Fibroblast of gingiva (primary cell): ENCODE measurements at regions not wholly inside any gene's neighbourhood (a gene's known extent, or its start where the extent isn't known, plus 50 kb on each side); places are given as distances from the start of the nearest gene placed in this dataset.
"Not testable (repeated sequence)": the region's sequence is repeated elsewhere in the genome, so short reads cannot be mapped to it uniquely, and the experiment has no call there.

ENCODE experiments used
- DNase-seq: peaks from one replicate; pipeline ENCODE4 v3.0.0-alpha.2; 2011; ENCODE audit warnings: low read depth

DNA sequence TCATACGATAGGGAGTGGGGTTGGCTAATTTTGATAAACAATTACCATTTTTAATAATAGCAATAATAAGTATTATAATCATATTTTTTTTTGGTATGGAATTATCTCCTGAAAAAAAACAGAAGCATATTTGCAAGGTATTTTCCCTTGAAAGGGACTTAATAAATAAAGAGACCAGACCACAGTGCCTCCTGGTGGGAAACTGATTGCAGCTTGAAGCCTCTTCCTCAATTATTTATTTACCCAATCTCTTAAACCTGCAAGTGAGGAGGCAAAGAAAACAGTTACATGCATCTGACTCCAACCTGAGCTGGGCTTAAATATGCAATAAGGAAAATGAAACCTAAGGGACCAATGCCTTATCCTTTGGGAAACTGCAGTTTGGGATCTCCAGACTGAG is 388.1 kb upstream of the ACO1 start:
- no peak for DNase-seq

DNA sequence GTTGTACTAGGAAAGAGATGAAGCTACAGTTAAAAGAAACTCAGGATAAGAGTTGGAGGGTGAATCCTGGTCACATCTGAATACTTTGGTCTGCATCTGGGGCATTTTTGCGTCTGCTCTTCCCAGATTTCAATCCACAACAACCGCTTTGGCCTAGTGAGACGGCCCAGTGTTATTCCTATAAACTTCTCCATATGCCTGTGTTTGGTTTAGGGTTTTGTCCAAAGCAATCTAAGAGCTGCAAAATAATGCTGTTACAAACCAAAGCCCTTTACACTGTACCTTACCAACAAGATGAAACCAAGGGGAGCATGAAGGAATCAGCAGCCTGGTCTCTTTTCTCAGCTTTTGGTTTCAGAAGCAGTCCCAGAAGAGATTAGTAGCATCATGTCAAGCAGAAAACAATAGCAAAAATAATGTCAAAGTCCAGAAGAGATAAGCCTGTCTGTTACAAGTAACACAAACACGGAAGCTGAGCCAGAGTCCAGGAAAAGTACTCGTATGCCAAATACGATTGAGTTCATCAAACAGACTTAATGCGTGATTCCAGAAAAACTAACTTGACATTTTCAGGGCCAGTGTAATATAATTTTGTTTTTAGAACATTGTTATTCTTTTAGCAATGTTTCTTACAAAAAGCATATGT is 379.9 kb upstream of the ACO1 start:
- DNase-seq, result no peak

GRCh38 chr9:32010322-32010721 is 374.1 kb upstream of the ACO1 start:
- no peak for DNase-seq

DNA sequence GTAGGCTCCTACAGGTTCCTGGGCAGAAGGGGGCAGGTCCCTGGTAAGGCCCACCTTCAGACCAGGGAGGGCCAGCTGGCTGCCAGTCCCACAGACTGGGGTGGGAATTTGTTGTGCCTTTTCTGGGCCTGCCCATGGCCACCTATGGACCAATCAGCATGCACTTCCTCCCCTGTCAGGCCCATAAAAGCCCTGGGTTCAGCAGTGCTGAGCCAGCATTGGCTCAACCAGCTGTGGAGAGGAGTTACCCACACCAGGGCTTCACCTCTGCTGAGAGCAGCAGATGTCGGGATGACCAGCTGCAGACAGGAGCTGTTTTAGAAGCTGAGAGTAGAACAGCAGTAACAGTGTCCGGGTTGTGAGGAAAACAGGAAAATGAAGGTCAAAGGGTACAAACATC is 373.4 kb upstream of the ACO1 start:
- DNase-seq, result no peak

GRCh38 chr9:32015795-32016194 is 368.6 kb upstream of the ACO1 start:
- no peak for DNase-seq

GRCh38 chr9:32045513-32045912 is 338.9 kb upstream of the ACO1 start:
- DNase-seq, result no peak

GRCh38 chr9:32067261-32067660 is 317.2 kb upstream of the ACO1 start:
- no peak for DNase-seq

DNA sequence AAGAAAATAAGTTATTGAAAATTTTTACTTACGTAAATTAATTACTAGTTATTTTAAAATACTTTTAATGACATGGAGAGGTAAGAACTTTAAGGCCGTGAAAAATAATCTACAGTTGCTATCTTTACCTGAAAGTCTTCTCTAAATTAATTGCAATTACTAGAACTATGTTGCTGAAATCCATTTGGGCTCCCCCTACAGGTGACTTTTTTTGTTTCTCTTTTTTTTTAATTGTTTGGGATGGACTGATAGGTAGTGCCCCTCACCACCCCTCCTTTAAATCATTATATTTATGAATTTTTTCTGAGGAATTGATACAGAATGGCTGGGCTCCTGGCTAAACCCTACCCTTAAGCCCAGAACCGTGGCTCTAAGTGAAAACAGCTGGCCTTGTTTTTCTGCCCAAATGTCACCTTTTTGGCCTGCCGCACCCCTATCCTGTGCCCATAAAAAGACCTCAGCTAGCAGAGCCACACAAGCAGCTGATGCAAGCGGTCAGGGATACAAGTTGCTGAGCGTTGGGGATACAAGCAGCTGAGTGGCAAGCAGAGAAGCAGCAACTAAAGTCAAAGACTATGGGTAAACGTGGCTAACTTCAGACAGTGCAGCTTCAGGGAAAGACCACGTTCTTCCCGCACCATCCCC is 315.2 kb upstream of the ACO1 start:
- DNase-seq, result no peak

GRCh38 chr9:32069969-32070368 is 314.5 kb upstream of the ACO1 start:
- no peak for DNase-seq

DNA sequence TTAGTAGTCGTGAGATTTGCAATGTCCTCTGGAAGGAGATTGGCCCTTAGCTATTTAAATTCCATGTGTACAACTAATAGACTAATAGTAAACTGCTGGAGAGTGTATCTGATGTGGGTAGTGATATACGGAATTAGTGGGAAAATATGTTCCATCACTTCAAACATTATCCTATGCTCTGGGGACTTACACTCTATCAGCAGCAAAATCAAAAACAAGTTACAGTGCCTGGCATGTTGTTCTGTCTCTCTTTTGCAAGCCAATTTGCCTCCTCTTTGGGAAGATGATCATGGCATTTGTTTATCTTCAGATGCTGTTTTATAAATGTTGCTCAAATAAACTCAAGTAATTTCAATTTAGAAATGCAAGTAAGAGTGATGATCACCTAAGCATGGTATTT is 311.9 kb upstream of the ACO1 start:
- no peak for DNase-seq

GRCh38 chr9:32092031-32092430 is 292.4 kb upstream of the ACO1 start:
- DNase-seq, result no peak

GRCh38 chr9:32117291-32117690 is 267.2 kb upstream of the ACO1 start:
- DNase-seq, result no peak

GRCh38 chr9:32128546-32128945 is 255.9 kb upstream of the ACO1 start:
- DNase-seq, result no peak

GRCh38 chr9:32130709-32131108 is 253.7 kb upstream of the ACO1 start:
- DNase-seq, result not testable (repeated sequence)

GRCh38 chr9:32136700-32137339 is 247.6 kb upstream of the ACO1 start:
- no peak for DNase-seq

DNA sequence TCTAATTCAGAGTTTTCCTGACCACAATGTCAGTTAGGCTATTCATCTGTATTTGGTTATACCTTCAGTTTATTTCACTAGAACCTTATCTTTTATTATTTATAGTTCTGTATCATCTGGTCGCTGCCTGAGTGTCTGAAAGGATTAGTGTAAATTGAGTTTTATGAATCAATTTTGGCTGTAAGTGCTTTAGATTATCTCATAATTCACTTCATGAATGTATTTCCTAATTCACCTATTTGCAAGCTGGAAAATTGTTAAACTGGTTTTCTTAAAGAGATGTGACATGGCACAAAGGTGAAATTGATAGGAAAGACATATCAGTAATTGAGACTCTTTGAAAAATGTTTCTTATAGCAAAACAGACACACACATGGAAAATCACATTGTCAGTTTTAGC is 242.4 kb upstream of the ACO1 start:
- DNase-seq, result no peak

GRCh38 chr9:32148553-32148952 is 235.9 kb upstream of the ACO1 start:
- DNase-seq, result not testable (repeated sequence)

GRCh38 chr9:32161209-32161608 is 223.2 kb upstream of the ACO1 start:
- no peak for DNase-seq

DNA sequence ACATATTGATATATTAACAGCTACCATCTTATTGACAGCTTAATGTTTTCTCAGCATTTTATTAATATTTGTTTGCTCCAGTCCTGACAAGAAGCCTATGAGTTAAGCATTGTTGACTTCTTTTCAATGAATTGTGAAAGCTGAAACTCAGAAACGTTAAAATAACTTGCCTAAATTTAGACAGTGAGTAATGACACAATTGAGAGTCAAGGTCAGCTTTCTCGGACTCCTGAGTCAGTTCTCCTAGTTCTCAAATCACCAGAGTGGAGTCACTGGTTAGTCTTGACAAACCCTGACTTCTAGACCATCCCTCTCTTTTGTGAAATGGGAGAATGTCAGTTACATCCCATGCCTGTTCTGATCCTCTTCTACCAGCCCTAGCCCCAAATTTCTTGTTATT is 222.7 kb upstream of the ACO1 start:
- DNase-seq, result no peak

DNA sequence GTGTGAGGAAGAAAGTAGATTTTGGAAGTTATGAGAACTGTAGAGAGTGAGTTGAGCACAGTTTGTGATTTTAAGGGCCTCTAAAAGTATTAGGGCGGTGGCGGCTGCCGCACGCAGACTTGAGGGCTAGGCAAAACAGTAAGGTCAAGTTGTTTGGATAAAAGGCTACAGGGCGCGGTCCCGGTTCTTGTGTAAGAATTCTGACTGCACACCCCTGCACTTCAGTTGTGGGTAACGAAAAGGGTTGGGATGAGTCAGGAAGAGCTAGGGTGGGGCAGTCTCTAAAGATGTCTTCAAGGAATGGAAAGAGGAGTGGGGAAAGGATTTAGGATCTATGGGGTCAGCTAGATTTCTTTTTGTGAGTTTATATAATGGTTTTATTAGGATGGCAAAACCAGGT is 218.1 kb upstream of the ACO1 start:
- not testable (repeated sequence) for DNase-seq

DNA sequence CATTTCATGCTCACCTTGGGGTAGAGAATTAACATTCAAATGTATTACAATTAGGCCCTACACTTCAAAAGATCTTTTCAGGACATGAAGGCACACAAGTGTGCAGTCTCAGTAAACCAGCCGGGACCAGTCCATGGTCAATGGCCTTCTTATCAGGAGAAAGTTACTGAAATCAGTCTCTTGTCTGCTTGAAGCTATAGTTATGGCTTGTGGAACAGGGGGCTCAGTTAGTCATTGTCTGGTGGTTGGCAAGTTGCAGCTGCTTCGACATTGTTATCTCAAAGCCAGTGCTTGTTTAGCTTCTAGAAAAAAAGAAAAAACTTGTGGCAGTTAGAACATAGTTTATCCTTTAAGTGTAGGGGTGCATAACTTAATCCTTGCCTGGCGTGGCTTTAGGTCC is 213.1 kb upstream of the ACO1 start:
- DNase-seq, result no peak

DNA sequence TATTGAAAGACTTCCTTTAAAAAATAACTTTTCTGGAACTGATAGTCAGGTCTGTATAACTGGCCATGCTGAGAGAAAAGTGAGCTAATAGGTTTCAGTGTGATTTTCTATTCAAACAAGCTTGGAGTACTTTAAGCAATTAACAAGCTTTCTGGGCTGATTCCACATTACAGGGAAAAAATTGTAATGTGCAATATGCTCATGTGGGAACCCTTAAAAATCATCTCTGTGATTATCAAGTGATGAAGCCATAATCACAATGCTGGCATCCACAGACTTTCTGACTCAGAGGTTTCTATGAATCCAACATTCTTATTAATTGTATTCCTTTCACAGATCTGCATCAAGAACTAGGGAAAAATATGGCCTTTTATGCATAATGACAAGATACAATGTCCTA is 212.2 kb upstream of the ACO1 start:
- no peak for DNase-seq

GRCh38 chr9:32177396-32177795 is 207.0 kb upstream of the ACO1 start:
- DNase-seq, result no peak

DNA sequence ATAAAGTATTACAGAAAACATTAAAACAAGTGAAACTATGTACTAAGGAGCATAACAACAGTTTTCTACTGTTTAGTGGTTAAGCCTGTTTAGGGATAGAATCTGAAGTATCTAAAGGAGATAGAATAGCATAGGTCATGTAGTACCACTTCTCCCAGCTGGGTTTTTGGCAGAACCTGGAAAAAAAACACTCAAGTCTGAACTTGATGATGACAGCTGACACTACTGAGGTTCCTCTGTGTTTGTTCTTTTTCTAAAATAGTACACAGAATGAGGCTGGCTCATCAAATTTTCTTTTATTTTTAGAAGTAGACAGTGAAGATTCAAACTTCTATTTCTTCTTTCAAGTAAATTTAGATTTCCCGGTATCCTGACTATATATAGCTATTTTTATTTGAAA is 203.8 kb upstream of the ACO1 start:
- DNase-seq, result no peak
